ENCODE measurements at regions not wholly inside any gene's neighbourhood (a gene's known extent, or its start where the extent isn't known, plus 50 kb on each side); places are given as distances from the start of the nearest gene placed in this dataset.
A peak's percentile ranks its signal among the peaks of the same experiment; 100 is the strongest.

DNA sequence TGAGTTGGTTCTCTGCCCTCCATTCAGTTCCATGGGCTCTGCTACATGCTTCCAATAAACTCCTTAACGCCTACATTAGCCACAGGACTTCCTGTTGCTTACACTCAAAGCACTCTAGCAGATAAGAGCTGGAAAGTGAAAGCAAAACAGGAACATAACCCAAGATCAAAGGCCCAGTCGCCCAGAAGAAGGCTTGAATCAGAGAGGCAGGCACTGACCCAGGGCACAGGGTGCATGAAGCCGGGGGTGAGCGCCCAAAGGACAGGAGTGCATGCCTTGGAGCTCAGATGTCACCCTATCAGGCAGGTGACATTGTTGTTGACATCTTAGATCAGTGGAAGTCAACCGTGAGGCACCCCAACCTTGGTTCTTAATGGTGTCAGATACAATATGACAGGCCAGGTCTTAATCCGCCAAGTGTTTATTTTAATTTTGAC lies 235.1 kb downstream of the UACA start:
- DNase-seq (ENCODE audit: low spot score) = peak; percentile 67
- in situ Hi-C loops (cut with MboI; ENCODE audit: low pct_unique_long_range_greater_than_20kb, low sequenced_read_pairs, unreplicated experiment) = no loop called here
- TF ChIP-seq CTCF (IDR thresholded peaks at IDR 0.05; ENCODE audit: extremely low read depth, insufficient read depth, missing control alignments) = no peak

GRCh38 chr15:70526974-70527325 lies 236.4 kb downstream of the UACA start:
- in situ Hi-C loops (cut with MboI; ENCODE audit: low pct_unique_long_range_greater_than_20kb, low sequenced_read_pairs, unreplicated experiment) = no loop called here
- no peak for TF ChIP-seq CTCF (IDR thresholded peaks at IDR 0.05; ENCODE audit: extremely low read depth, insufficient read depth, missing control alignments)
- no peak for DNase-seq (ENCODE audit: low spot score)

DNA sequence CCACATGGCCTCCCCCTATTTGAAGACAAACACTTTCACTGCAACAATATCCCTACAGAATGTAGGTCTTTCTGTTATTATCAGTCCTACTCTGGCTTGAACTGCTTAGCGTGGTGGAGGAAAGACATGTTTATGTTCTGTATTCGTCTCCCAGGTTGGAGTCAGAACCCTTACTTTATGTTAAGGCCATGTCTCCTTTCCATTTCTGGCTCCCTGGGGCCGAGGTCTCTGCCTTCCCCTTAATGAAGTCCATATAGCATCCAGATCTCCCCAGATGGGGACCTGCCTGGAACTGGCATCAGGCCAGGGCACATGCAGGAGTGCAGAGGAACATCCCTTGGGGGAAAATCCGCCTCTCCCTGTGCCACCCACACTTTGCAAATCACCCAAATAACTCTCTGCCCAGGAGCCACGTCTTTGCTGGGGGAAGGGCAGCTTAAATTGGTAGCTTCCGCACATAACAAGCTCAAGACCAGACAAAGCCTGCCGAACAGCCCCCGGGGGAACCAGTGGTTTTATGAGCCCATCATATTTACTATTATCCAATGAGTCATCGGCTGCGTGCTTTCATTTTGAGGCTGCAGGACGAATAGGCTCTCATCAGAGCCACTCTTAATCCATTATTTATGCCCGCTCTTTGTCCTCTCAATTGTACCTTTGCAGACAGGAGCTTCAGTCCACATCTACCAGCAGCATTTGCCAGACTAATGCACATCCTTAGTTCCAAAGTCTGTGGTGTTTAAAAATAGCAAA lies 237.0 kb downstream of the UACA start:
- in situ Hi-C loops (cut with MboI; ENCODE audit: low pct_unique_long_range_greater_than_20kb, low sequenced_read_pairs, unreplicated experiment) = no loop called here
- no peak for TF ChIP-seq CTCF (IDR thresholded peaks at IDR 0.05; ENCODE audit: extremely low read depth, insufficient read depth, missing control alignments)
- peak; percentile 34 for DNase-seq (ENCODE audit: low spot score)

DNA sequence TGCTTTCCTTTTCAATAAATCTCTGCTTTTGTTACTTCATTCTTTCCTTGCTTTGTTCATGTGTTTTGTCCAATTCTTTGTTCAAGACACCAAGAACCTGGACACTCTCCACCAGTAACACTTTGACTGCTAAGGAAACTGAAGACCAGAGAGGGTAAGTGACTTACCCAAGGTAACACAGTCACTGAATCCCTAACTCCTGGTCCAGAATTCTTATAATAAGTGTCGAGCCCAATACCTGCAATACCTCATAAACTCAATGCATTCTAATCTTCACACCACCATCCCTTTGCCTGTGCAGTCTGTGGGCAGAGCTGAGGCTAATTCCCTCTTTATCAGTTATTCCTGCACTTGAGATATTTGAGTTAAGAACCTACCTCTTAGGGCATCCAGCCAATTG lies 237.8 kb downstream of the UACA start:
- in situ Hi-C loops (cut with MboI; ENCODE audit: low pct_unique_long_range_greater_than_20kb, low sequenced_read_pairs, unreplicated experiment) = no loop called here
- no peak for TF ChIP-seq CTCF (IDR thresholded peaks at IDR 0.05; ENCODE audit: extremely low read depth, insufficient read depth, missing control alignments)
- DNase-seq (ENCODE audit: low spot score) = no peak

DNA sequence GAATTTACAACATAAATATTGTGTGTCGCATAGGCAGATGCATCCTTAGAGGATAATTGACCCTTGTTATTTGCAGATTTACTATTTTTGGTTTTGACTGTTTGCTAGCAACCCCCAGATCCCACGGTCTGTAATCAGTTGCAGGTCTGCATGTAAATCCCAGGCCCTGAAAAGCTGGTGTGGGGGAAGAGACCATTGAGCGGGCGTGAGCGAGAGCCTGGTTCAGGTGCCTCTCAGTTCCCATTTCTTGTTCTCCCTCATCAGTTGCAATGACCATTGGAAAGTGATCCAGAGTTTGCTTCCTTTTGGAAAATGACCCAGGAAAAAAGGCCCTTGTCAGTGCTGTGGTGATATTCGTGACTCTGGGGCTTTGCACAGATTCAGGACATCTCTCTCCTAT lies 238.9 kb downstream of the UACA start:
- no peak for TF ChIP-seq CTCF (IDR thresholded peaks at IDR 0.05; ENCODE audit: extremely low read depth, insufficient read depth, missing control alignments)
- in situ Hi-C loops (cut with MboI; ENCODE audit: low pct_unique_long_range_greater_than_20kb, low sequenced_read_pairs, unreplicated experiment) = no loop called here
- no peak for DNase-seq (ENCODE audit: low spot score)

- in situ Hi-C loops (cut with MboI; ENCODE audit: low pct_unique_long_range_greater_than_20kb, low sequenced_read_pairs, unreplicated experiment) = no loop called here
- no peak for TF ChIP-seq CTCF (IDR thresholded peaks at IDR 0.05; ENCODE audit: extremely low read depth, insufficient read depth, missing control alignments)
- no peak for DNase-seq (ENCODE audit: low spot score)
These were observed 239.7 kb downstream of the UACA start for GRCh38 chr15:70523616-70524015.

All from GM13977 (cell line).